HEK293 (cell line): ENCODE measurements at regions not wholly inside any gene's neighbourhood (a gene's known extent, or its start where the extent isn't known, plus 50 kb on each side); places are given as distances from the start of the nearest gene placed in this dataset.

Source experiments
- CTCF ChIA-PET: fragments of 350-600 bp; formaldehyde crosslinking; extraction: SDS; loops from one replicate; lab custom pipeline; 2021; ENCODE audit warnings: antibody characterized with exemption; lab: Yijun Ruan, JAX
- POLR2A ChIA-PET: fragments of 300-600 bp; formaldehyde crosslinking; extraction: SDS; loops from one replicate; lab custom pipeline; 2020; ENCODE audit warnings: antibody characterized with exemption, inconsistent platforms; lab: Yijun Ruan, JAX
- H3K27ac ChIP-seq: fragments of 200-500 bp; sonication (Bioruptor generic); 2 replicates; pipeline ENCODE4 v1.5.1; 2014; ENCODE audit warnings: low read depth, low read length, control low read depth, inconsistent platforms; ENCODE audit errors: extremely low read depth
- H3K36me3 ChIP-seq, 2 experiments: fragments of 200-500 bp in 1 of 2; sonication (Bioruptor generic) in 1 of 2; 1 replicate in 1 of 2; 2 replicates in 1 of 2; pipeline ENCODE4 v1.5.1; 2014 to 2017; ENCODE audit warnings: inconsistent platforms in 2 of 2, low read length in 2 of 2; ENCODE audit not compliant: control insufficient read depth in 2 of 2, insufficient read depth in 1 of 2
- H3K4me1 ChIP-seq: fragments of 200-500 bp; sonication (Bioruptor generic); 2 replicates; pipeline ENCODE4 v1.5.1; 2014; ENCODE audit warnings: mild to moderate bottlenecking, low read length, inconsistent platforms; ENCODE audit not compliant: control insufficient read depth, insufficient read depth
- H3K4me3 ChIP-seq: 2 replicates; pipeline ENCODE4 v1.5.1; 2011; ENCODE audit warnings: low read depth, mild to moderate bottlenecking, control low read depth, low read length, moderate library complexity
- H3K9me3 ChIP-seq: fragments of 200-500 bp; sonication (Bioruptor generic); 2 replicates; pipeline ENCODE4 v1.5.1; 2014; ENCODE audit warnings: low read depth, low read length, inconsistent platforms; ENCODE audit not compliant: control insufficient read depth, insufficient read depth
- FEZF1 ChIP-seq: fragments of 450-650 bp; formaldehyde crosslinking; IDR thresholded peaks from 2 replicates; pipeline ENCODE4 v1.5.1; 2016; ENCODE audit warnings: missing biosample characterization, missing genetic modification characterization
- GLI2 ChIP-seq: fragments of 450-650 bp; formaldehyde crosslinking; IDR thresholded peaks from 2 replicates; pipeline ENCODE4; 2017; ENCODE audit warnings: missing biosample characterization, missing genetic modification characterization, low read depth, borderline replicate concordance
- HOXC10 ChIP-seq: sonication (generic); formaldehyde crosslinking; IDR thresholded peaks from 2 replicates; pipeline ENCODE4 v1.8.1; 2023; ENCODE audit warnings: mild to moderate bottlenecking, missing genetic modification reagents
- IKZF3 ChIP-seq: fragments of 450-650 bp; IDR thresholded peaks from 2 replicates; pipeline ENCODE4 v1.5.0; 2018; ENCODE audit warnings: missing biosample characterization, mild to moderate bottlenecking, missing genetic modification characterization, moderate library complexity
- KLF1 ChIP-seq: fragments of 450-650 bp; formaldehyde crosslinking; IDR thresholded peaks from 2 replicates; pipeline ENCODE4 v1.5.1; 2016; ENCODE audit warnings: missing biosample characterization, missing genetic modification characterization
- KLF17 ChIP-seq: fragments of 450-650 bp; formaldehyde crosslinking; IDR thresholded peaks from 2 replicates; pipeline ENCODE4 v1.5.1; 2016; ENCODE audit warnings: missing biosample characterization, missing genetic modification characterization
- MZF1 ChIP-seq: fragments of 450-650 bp; formaldehyde crosslinking; IDR thresholded peaks from 2 replicates; pipeline ENCODE4 v1.5.1; 2017; ENCODE audit warnings: missing biosample characterization, missing genetic modification characterization, borderline replicate concordance
- WT1 ChIP-seq: fragments of 450-650 bp; formaldehyde crosslinking; IDR thresholded peaks from 2 replicates; pipeline ENCODE4 v1.5.1; 2016; ENCODE audit warnings: missing biosample characterization, missing genetic modification characterization
- ZBTB8A ChIP-seq: fragments of 450-650 bp; formaldehyde crosslinking; IDR thresholded peaks from 2 replicates; pipeline ENCODE4 v1.5.1; 2016; ENCODE audit warnings: missing biosample characterization, missing genetic modification characterization
- ZFHX2 ChIP-seq: fragments of 450-650 bp; formaldehyde crosslinking; conservative IDR thresholded peaks from 2 replicates; pipeline ENCODE4 v1.5.1; 2016; ENCODE audit warnings: missing biosample characterization, missing genetic modification characterization
- ZNF169 ChIP-seq: fragments of 450-650 bp; formaldehyde crosslinking; IDR thresholded peaks from 2 replicates; pipeline ENCODE4 v1.5.1; 2016; ENCODE audit warnings: missing biosample characterization, missing genetic modification characterization
- ZNF274 ChIP-seq, 2 experiments: fragments of 200-500 bp in 1 of 2; fragments of 450-650 bp in 1 of 2; sonication (Bioruptor generic) in 1 of 2; formaldehyde crosslinking in 1 of 2; IDR thresholded peaks; 2 replicates each; pipeline versions ENCODE4 v1.5.1 to v1.6.1; 2014 to 2016; ENCODE audit warnings: borderline replicate concordance in 1 of 2, inconsistent platforms in 1 of 2, low read length in 1 of 2, missing biosample characterization in 1 of 2, missing genetic modification characterization in 1 of 2
- ZNF335 ChIP-seq: fragments of 450-650 bp; formaldehyde crosslinking; conservative IDR thresholded peaks from 2 replicates; pipeline ENCODE4 v1.5.1; 2016; ENCODE audit warnings: missing biosample characterization, missing genetic modification characterization
- ZNF449 ChIP-seq: fragments of 450-650 bp; formaldehyde crosslinking; IDR thresholded peaks from 2 replicates; pipeline ENCODE4 v1.5.1; 2017; ENCODE audit warnings: missing biosample characterization, mild to moderate bottlenecking, missing genetic modification characterization, moderate library complexity
- ZNF596 ChIP-seq: fragments of 450-650 bp; IDR thresholded peaks from 2 replicates; pipeline ENCODE4 v1.5.0; 2018; ENCODE audit warnings: missing biosample characterization, mild to moderate bottlenecking, missing genetic modification characterization, moderate library complexity
- ZNF600 ChIP-seq: fragments of 450-650 bp; formaldehyde crosslinking; IDR thresholded peaks from 2 replicates; pipeline ENCODE4 v1.5.1; 2016; ENCODE audit warnings: missing biosample characterization, missing genetic modification characterization
- ZNF658 ChIP-seq: fragments of 450-650 bp; formaldehyde crosslinking; IDR thresholded peaks from 2 replicates; pipeline ENCODE4; 2016; ENCODE audit warnings: missing biosample characterization, missing genetic modification characterization
- ZNF792 ChIP-seq: fragments of 450-650 bp; formaldehyde crosslinking; IDR thresholded peaks from 2 replicates; pipeline ENCODE4 v1.5.1; 2016; ENCODE audit warnings: missing biosample characterization, missing genetic modification characterization
- ZSCAN30 ChIP-seq: fragments of 450-650 bp; IDR thresholded peaks from 2 replicates; pipeline ENCODE4 v1.5.1; 2018; ENCODE audit warnings: missing biosample characterization, mild to moderate bottlenecking, missing genetic modification characterization, moderate library complexity
- ZXDB ChIP-seq: fragments of 450-650 bp; formaldehyde crosslinking; IDR thresholded peaks from 2 replicates; pipeline ENCODE4 v1.5.1; 2016; ENCODE audit warnings: missing biosample characterization, missing genetic modification characterization
- TF ChIP-seq, protein P1 (sequence below): fragments of 450-650 bp; formaldehyde crosslinking; IDR thresholded peaks from 2 replicates; pipeline ENCODE4 v1.5.1; 2016; ENCODE audit warnings: missing biosample characterization, missing genetic modification characterization, low read depth
- TF ChIP-seq, protein P2 (sequence below): fragments of 450-650 bp; IDR thresholded peaks from 2 replicates; pipeline ENCODE4 v1.5.1; 2018; ENCODE audit warnings: missing biosample characterization, missing genetic modification characterization
- TF ChIP-seq, protein P3 (sequence below): fragments of 450-650 bp; formaldehyde crosslinking; IDR thresholded peaks from 2 replicates; pipeline ENCODE4 v1.5.1; 2016; ENCODE audit warnings: missing biosample characterization, missing genetic modification characterization
- TF ChIP-seq, protein P4 (sequence below): fragments of 450-650 bp; formaldehyde crosslinking; IDR thresholded peaks from 2 replicates; pipeline ENCODE4 v1.5.1; 2017; ENCODE audit warnings: missing biosample characterization, missing genetic modification characterization
- TF ChIP-seq, protein P5 (sequence below): fragments of 450-650 bp; formaldehyde crosslinking; IDR thresholded peaks from 2 replicates; pipeline ENCODE4 v1.5.1; 2016; ENCODE audit warnings: missing biosample characterization, missing genetic modification characterization

GRCh38 chr9:86639899-86640379 is 285.7 kb upstream of the TUT7 start:
- Histone ChIP-seq H3K36me3 (no peaks in the 10 kb centered on the region), H3K9me3 (no peaks in the 10 kb centered on the region), H3K4me1 (peaks cover 19% of the 10 kb centered on the region), H3K4me3 (no peak overlapping the region), H3K27ac (peak overlapping the region; percentile 79)
- ChIA-PET CTCF (interaction anchor here (0.6 to 3.7 kb wide), 5 partner anchors 9 to 308 kb away, joined by 3 to 15 read pairs (median 3); partner anchors contain the start of gene GAS1), POLR2A (interaction anchor here (1.1 kb wide), 1 partner anchor 19 kb away, joined by 3 read pairs; no protein-coding TSS in a partner anchor)
- TF ChIP-seq FEZF1 (tag by site-specific recombination) (peak; percentile 93), GLI2 (tag by site-specific recombination) (peak; percentile 61; the same call in 1 of the 2 replicates), ZNF274 (IDR thresholded peaks at IDR 0.05; ENCODE audit: low read length) (no peak), ZNF274 (tag by site-specific recombination; IDR thresholded peaks at IDR 0.05; ENCODE audit: borderline replicate concordance) (no peak), ZBTB8A (0 out of 2 replicates have a peak, but pooled peaks have one; percentile 29), ZNF169 (no peak), ZNF449 (tag by site-specific recombination) (peak; percentile 19; the same call in 1 of the 2 replicates), IKZF3 (tag by site-specific recombination) (0 out of 2 replicates have a peak, but pooled peaks have one; percentile 17), KLF1 (peak; percentile 59), ZNF658 (tag by site-specific recombination) (no peak), ZNF600 (tag by site-specific recombination) (0 out of 2 replicates have a peak, but pooled peaks have one; percentile 57), HOXC10 (CRISPR knock-in tag) (no peak), ZXDB (tag by site-specific recombination) (0 out of 2 replicates have a peak, but pooled peaks have one; percentile 40), ZNF792 (no peak), ZNF335 (tag by site-specific recombination) (peak; percentile 51), ZNF596 (tag by site-specific recombination) (no peak), WT1 (tag by site-specific recombination) (peak; percentile 99), ZFHX2 (peak; percentile 54), ZSCAN30 (tag by site-specific recombination) (peak; percentile 11; the same call in 1 of the 2 replicates), MZF1 (tag by site-specific recombination) (peak; percentile 33; the same call in 1 of the 2 replicates), KLF17 (tag by site-specific recombination) (peak; percentile 89)
- TF ChIP-seq, protein P1, sequence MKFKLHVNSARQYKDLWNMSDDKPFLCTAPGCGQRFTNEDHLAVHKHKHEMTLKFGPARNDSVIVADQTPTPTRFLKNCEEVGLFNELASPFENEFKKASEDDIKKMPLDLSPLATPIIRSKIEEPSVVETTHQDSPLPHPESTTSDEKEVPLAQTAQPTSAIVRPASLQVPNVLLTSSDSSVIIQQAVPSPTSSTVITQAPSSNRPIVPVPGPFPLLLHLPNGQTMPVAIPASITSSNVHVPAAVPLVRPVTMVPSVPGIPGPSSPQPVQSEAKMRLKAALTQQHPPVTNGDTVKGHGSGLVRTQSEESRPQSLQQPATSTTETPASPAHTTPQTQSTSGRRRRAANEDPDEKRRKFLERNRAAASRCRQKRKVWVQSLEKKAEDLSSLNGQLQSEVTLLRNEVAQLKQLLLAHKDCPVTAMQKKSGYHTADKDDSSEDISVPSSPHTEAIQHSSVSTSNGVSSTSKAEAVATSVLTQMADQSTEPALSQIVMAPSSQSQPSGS, result no peak
- TF ChIP-seq, protein P2, sequence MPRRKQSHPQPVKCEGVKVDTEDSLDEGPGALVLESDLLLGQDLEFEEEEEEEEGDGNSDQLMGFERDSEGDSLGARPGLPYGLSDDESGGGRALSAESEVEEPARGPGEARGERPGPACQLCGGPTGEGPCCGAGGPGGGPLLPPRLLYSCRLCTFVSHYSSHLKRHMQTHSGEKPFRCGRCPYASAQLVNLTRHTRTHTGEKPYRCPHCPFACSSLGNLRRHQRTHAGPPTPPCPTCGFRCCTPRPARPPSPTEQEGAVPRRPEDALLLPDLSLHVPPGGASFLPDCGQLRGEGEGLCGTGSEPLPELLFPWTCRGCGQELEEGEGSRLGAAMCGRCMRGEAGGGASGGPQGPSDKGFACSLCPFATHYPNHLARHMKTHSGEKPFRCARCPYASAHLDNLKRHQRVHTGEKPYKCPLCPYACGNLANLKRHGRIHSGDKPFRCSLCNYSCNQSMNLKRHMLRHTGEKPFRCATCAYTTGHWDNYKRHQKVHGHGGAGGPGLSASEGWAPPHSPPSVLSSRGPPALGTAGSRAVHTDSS (tag by site-specific recombination), result no peak
- TF ChIP-seq, protein P3, sequence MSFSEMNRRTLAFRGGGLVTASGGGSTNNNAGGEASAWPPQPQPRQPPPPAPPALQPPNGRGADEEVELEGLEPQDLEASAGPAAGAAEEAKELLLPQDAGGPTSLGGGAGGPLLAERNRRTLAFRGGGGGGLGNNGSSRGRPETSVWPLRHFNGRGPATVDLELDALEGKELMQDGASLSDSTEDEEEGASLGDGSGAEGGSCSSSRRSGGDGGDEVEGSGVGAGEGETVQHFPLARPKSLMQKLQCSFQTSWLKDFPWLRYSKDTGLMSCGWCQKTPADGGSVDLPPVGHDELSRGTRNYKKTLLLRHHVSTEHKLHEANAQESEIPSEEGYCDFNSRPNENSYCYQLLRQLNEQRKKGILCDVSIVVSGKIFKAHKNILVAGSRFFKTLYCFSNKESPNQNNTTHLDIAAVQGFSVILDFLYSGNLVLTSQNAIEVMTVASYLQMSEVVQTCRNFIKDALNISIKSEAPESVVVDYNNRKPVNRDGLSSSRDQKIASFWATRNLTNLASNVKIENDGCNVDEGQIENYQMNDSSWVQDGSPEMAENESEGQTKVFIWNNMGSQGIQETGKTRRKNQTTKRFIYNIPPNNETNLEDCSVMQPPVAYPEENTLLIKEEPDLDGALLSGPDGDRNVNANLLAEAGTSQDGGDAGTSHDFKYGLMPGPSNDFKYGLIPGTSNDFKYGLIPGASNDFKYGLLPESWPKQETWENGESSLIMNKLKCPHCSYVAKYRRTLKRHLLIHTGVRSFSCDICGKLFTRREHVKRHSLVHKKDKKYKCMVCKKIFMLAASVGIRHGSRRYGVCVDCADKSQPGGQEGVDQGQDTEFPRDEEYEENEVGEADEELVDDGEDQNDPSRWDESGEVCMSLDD (tag by site-specific recombination), result no peak
- TF ChIP-seq, protein P4, sequence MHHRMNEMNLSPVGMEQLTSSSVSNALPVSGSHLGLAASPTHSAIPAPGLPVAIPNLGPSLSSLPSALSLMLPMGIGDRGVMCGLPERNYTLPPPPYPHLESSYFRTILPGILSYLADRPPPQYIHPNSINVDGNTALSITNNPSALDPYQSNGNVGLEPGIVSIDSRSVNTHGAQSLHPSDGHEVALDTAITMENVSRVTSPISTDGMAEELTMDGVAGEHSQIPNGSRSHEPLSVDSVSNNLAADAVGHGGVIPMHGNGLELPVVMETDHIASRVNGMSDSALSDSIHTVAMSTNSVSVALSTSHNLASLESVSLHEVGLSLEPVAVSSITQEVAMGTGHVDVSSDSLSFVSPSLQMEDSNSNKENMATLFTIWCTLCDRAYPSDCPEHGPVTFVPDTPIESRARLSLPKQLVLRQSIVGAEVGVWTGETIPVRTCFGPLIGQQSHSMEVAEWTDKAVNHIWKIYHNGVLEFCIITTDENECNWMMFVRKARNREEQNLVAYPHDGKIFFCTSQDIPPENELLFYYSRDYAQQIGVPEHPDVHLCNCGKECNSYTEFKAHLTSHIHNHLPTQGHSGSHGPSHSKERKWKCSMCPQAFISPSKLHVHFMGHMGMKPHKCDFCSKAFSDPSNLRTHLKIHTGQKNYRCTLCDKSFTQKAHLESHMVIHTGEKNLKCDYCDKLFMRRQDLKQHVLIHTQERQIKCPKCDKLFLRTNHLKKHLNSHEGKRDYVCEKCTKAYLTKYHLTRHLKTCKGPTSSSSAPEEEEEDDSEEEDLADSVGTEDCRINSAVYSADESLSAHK (tag by site-specific recombination), result peak; percentile 86
- TF ChIP-seq, protein P5, sequence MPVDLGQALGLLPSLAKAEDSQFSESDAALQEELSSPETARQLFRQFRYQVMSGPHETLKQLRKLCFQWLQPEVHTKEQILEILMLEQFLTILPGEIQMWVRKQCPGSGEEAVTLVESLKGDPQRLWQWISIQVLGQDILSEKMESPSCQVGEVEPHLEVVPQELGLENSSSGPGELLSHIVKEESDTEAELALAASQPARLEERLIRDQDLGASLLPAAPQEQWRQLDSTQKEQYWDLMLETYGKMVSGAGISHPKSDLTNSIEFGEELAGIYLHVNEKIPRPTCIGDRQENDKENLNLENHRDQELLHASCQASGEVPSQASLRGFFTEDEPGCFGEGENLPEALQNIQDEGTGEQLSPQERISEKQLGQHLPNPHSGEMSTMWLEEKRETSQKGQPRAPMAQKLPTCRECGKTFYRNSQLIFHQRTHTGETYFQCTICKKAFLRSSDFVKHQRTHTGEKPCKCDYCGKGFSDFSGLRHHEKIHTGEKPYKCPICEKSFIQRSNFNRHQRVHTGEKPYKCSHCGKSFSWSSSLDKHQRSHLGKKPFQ (tag by site-specific recombination), result peak; percentile 49; the same call in 1 of the 2 replicates
